K562 (cell line): ENCODE measurements at regions not wholly inside any gene's neighbourhood (a gene's known extent, or its start where the extent isn't known, plus 50 kb on each side); places are given as distances from the start of the nearest gene placed in this dataset.

Experiments
- CREM ChIP-seq: IDR thresholded peaks from 2 replicates; pipeline ENCODE4 v1.6.1; 2014; ENCODE audit warnings: antibody characterized with exemption, low read depth
- JUNB ChIP-seq: fragments of 450-650 bp; formaldehyde crosslinking; conservative IDR thresholded peaks from 2 replicates; pipeline ENCODE4 v1.4.0; 2020; ENCODE audit warnings: mild to moderate bottlenecking
- THRA ChIP-seq: fragments of 450-650 bp; IDR thresholded peaks from 2 replicates; pipeline ENCODE4 v1.6.1; 2017; ENCODE audit warnings: mild to moderate bottlenecking, moderate library complexity
- ZNF24 ChIP-seq: fragments of 450-650 bp; IDR thresholded peaks from 2 replicates; pipeline ENCODE4 v1.6.1; 2016

- no peak for TF ChIP-seq THRA
- TF ChIP-seq JUNB (CRISPR knock-in tag) = no peak
- no peak for TF ChIP-seq ZNF24
- TF ChIP-seq CREM = no peak
Measured at GRCh38 chr7:9192969-9193368, 759.6 kb downstream of the NXPH1 start.
